ENCODE measurements at regions not wholly inside any gene's neighbourhood (a gene's known extent, or its start where the extent isn't known, plus 50 kb on each side); places are given as distances from the start of the nearest gene placed in this dataset.

- Histone ChIP-seq H3K36me3 (ENCODE audit: low read depth) (no peaks in the 10 kb centered on the region), H3K27me3 (replicated peaks; ENCODE audit: insufficient read depth) (peaks cover 29% of the 10 kb centered on the region), H3K79me2 (ENCODE audit: insufficient read depth) (no peaks in the 10 kb centered on the region), H3F3A (ENCODE audit: insufficient read depth) (no peaks in the 10 kb centered on the region), H3K4me1 (ENCODE audit: insufficient read depth) (no peaks in the 10 kb centered on the region), H3K4me3 (no peak overlapping the region), H3K9me3 (ENCODE audit: low read depth) (no peaks in the 10 kb centered on the region), H3K4me2 (ENCODE audit: unreplicated experiment) (no peak overlapping the region), H3K27ac (no peak overlapping the region), H3K9me2 (ENCODE audit: insufficient read depth) (no peaks in the 10 kb centered on the region), H2AFZ (no peak overlapping the region), H3K9ac (no peak overlapping the region), H4K20me1 (ENCODE audit: insufficient read depth) (no peaks in the 10 kb centered on the region)
- WGBS, 2 experiments (ENCODE audit: low coverage in 1 of 2, low lambda C conversion rate in 2 of 2, missing lambda C conversion rate in 2 of 2), result 39 to 40% methylated on average over 3 of the region's 3 CpGs
- TF ChIP-seq EZH2phosphoT487 (IDR thresholded peaks at IDR 0.05; ENCODE audit: insufficient read depth, low read depth), result no peak
- no peak for TF ChIP-seq EZH2 (IDR thresholded peaks at IDR 0.05; ENCODE audit: insufficient read depth, poor library complexity, severe bottlenecking)
- in situ Hi-C loops (cut with MboI), result no loop called here
- no peak for DNase-seq
Observed at GRCh38 chr1:239893127-239893731, 198.5 kb upstream of the FMN2 start.

GRCh38 chr1:239896569-239896968 lies 195.1 kb upstream of the FMN2 start:
- WGBS, 2 experiments (ENCODE audit: low coverage in 1 of 2, low lambda C conversion rate in 2 of 2, missing lambda C conversion rate in 2 of 2), result 19 to 29% methylated on average over 2 of the region's 2 CpGs
- in situ Hi-C loops (cut with MboI), result no loop called here

GRCh38 chr1:239896980-239897379 lies 194.7 kb upstream of the FMN2 start:
- Histone ChIP-seq H3K27ac (no peak overlapping the region), H3K79me2 (ENCODE audit: insufficient read depth) (no peaks in the 10 kb centered on the region), H4K20me1 (ENCODE audit: insufficient read depth) (no peaks in the 10 kb centered on the region), H3K9me2 (ENCODE audit: insufficient read depth) (no peaks in the 10 kb centered on the region), H3K4me1 (ENCODE audit: insufficient read depth) (no peaks in the 10 kb centered on the region), H3K9ac (no peak overlapping the region), H3K9me3 (ENCODE audit: low read depth) (no peaks in the 10 kb centered on the region), H3K36me3 (ENCODE audit: low read depth) (no peaks in the 10 kb centered on the region), H3F3A (ENCODE audit: insufficient read depth) (no peaks in the 10 kb centered on the region), H3K4me3 (no peak overlapping the region), H2AFZ (no peak overlapping the region), H3K4me2 (ENCODE audit: unreplicated experiment) (no peak overlapping the region), H3K27me3 (replicated peaks; ENCODE audit: insufficient read depth) (peaks cover 29% of the 10 kb centered on the region)
- no peak for DNase-seq
- in situ Hi-C loops (cut with MboI), result no loop called here
- 56 to 61% methylated on average over 9 of the region's 9 CpGs for WGBS, 2 experiments (ENCODE audit: low coverage in 1 of 2, low lambda C conversion rate in 2 of 2, missing lambda C conversion rate in 2 of 2)
- TF ChIP-seq EZH2phosphoT487 (IDR thresholded peaks at IDR 0.05; ENCODE audit: insufficient read depth, low read depth) (no peak), EZH2 (IDR thresholded peaks at IDR 0.05; ENCODE audit: insufficient read depth, poor library complexity, severe bottlenecking) (no peak)

More at GRCh38 chr1:239896569-239896968, 195.1 kb upstream of the FMN2 start:
- H3K4me3 ChIP-seq, result no peak overlapping the region
- H3K9me2 ChIP-seq (ENCODE audit: insufficient read depth), result no peaks in the 10 kb centered on the region
- H3K9me3 ChIP-seq (ENCODE audit: low read depth), result no peaks in the 10 kb centered on the region
- H3K36me3 ChIP-seq (ENCODE audit: low read depth), result no peaks in the 10 kb centered on the region
- H3F3A ChIP-seq (ENCODE audit: insufficient read depth), result no peaks in the 10 kb centered on the region
- no peak for DNase-seq
- H3K27me3 ChIP-seq (replicated peaks; ENCODE audit: insufficient read depth), result peaks cover 29% of the 10 kb centered on the region
- no peaks in the 10 kb centered on the region for H3K79me2 ChIP-seq (ENCODE audit: insufficient read depth)
- no peak overlapping the region for H3K27ac ChIP-seq
- no peak overlapping the region for H2AFZ ChIP-seq
- no peaks in the 10 kb centered on the region for H3K4me1 ChIP-seq (ENCODE audit: insufficient read depth)
- no peaks in the 10 kb centered on the region for H4K20me1 ChIP-seq (ENCODE audit: insufficient read depth)
- TF ChIP-seq EZH2phosphoT487 (IDR thresholded peaks at IDR 0.05; ENCODE audit: insufficient read depth, low read depth) (no peak), EZH2 (IDR thresholded peaks at IDR 0.05; ENCODE audit: insufficient read depth, poor library complexity, severe bottlenecking) (no peak)
- no peak overlapping the region for H3K4me2 ChIP-seq (ENCODE audit: unreplicated experiment)
- H3K9ac ChIP-seq, result no peak overlapping the region

GRCh38 chr1:239897458-239897857 lies 194.2 kb upstream of the FMN2 start:
- Histone ChIP-seq H3K9me2 (ENCODE audit: insufficient read depth) (no peaks in the 10 kb centered on the region), H3K9me3 (ENCODE audit: low read depth) (no peaks in the 10 kb centered on the region), H3F3A (ENCODE audit: insufficient read depth) (no peaks in the 10 kb centered on the region), H3K27ac (no peak overlapping the region), H4K20me1 (ENCODE audit: insufficient read depth) (no peaks in the 10 kb centered on the region), H3K4me1 (ENCODE audit: insufficient read depth) (no peaks in the 10 kb centered on the region), H3K79me2 (ENCODE audit: insufficient read depth) (no peaks in the 10 kb centered on the region), H2AFZ (peak overlapping the region; percentile 71; the same call in 1 of the 2 replicates), H3K36me3 (ENCODE audit: low read depth) (no peaks in the 10 kb centered on the region), H3K4me2 (ENCODE audit: unreplicated experiment) (no peak overlapping the region), H3K4me3 (no peak overlapping the region), H3K9ac (no peak overlapping the region), H3K27me3 (replicated peaks; ENCODE audit: insufficient read depth) (peaks cover 29% of the 10 kb centered on the region)
- in situ Hi-C loops (cut with MboI), result no loop called here
- no peak for DNase-seq
- 11 to 13% methylated on average over 4 of the region's 4 CpGs for WGBS, 2 experiments (ENCODE audit: low coverage in 1 of 2, low lambda C conversion rate in 2 of 2, missing lambda C conversion rate in 2 of 2)
- TF ChIP-seq EZH2phosphoT487 (IDR thresholded peaks at IDR 0.05; ENCODE audit: insufficient read depth, low read depth) (no peak), EZH2 (IDR thresholded peaks at IDR 0.05; ENCODE audit: insufficient read depth, poor library complexity, severe bottlenecking) (no peak)

All from GM23248 (cell line).